ENCODE measurements at regions not wholly inside any gene's neighbourhood (a gene's known extent, or its start where the extent isn't known, plus 50 kb on each side); places are given as distances from the start of the nearest gene placed in this dataset.
"Not testable (repeated sequence)": the region's sequence is repeated elsewhere in the genome, so short reads cannot be mapped to it uniquely, and the experiment has no call there.

DNA sequence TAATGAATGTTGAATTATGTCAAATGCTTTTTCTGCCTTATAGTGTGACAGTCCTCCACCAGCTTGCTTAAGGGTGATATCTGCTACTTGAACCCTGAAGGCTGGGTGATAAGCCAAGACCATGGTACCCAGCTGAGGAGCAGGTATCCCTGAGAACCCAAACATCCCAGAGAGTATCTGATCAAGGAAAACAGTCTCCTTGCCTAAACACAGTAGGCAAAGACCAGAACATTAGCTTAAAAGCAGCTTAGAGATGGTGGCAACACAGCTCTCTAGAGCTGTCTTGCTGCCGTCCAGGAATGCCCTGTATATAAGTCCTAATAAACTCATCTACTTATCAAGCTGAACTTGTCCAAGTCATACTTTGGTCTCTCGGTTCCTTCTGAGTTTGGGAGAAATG, 127.7 kb upstream of the PRSS16 start:
- DNase-seq (ENCODE audit: low read depth, low spot score): no peak
- in situ Hi-C loops (cut with HindIII; ENCODE audit: low sequenced_read_pairs): no loop called here
- TF ChIP-seq, protein P1, sequence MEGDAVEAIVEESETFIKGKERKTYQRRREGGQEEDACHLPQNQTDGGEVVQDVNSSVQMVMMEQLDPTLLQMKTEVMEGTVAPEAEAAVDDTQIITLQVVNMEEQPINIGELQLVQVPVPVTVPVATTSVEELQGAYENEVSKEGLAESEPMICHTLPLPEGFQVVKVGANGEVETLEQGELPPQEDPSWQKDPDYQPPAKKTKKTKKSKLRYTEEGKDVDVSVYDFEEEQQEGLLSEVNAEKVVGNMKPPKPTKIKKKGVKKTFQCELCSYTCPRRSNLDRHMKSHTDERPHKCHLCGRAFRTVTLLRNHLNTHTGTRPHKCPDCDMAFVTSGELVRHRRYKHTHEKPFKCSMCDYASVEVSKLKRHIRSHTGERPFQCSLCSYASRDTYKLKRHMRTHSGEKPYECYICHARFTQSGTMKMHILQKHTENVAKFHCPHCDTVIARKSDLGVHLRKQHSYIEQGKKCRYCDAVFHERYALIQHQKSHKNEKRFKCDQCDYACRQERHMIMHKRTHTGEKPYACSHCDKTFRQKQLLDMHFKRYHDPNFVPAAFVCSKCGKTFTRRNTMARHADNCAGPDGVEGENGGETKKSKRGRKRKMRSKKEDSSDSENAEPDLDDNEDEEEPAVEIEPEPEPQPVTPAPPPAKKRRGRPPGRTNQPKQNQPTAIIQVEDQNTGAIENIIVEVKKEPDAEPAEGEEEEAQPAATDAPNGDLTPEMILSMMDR (IDR thresholded peaks at IDR 0.05; ENCODE audit: low read depth, low read length): no peak
- no peak overlapping the region for H3K4me3 ChIP-seq (ENCODE audit: low read depth, low read length)

GRCh38 chr6:27121640-27122039, 125.9 kb upstream of the PRSS16 start:
- DNase-seq (ENCODE audit: low read depth, low spot score): no peak
- TF ChIP-seq, protein P1 (IDR thresholded peaks at IDR 0.05; ENCODE audit: low read depth, low read length): no peak
- no peak overlapping the region for H3K4me3 ChIP-seq (ENCODE audit: low read depth, low read length)
- in situ Hi-C loops (cut with HindIII; ENCODE audit: low sequenced_read_pairs): no loop called here

DNA sequence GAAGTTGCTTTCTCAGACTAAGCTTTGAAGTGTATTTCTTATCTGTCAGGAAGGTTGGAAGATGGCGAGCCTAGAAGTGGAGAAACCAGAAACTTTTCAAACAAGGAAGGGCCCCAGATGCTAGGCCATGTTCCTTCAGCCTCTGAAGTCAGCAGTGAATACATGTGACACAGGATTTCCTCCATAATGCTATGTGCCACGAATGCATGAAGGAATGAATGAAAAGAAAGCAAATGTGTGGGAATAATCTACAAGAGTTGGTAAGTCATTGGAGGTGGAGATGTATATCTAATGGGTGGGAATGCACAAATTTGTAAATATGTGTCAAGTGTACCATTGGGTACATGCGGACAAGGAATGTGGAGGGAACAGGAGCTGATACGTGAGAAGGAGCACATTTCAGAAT, 123.2 kb upstream of the PRSS16 start:
- no peak overlapping the region for H3K4me3 ChIP-seq (ENCODE audit: low read depth, low read length)
- in situ Hi-C loops (cut with HindIII; ENCODE audit: low sequenced_read_pairs): no loop called here
- no peak for DNase-seq (ENCODE audit: low read depth, low spot score)
- TF ChIP-seq, protein P1 (IDR thresholded peaks at IDR 0.05; ENCODE audit: low read depth, low read length): no peak

GRCh38 chr6:27126046-27126814, 121.3 kb upstream of the PRSS16 start:
- DNase-seq (ENCODE audit: low read depth, low spot score): no peak
- no peak overlapping the region for H3K4me3 ChIP-seq (ENCODE audit: low read depth, low read length)
- in situ Hi-C loops (cut with HindIII; ENCODE audit: low sequenced_read_pairs): no loop called here
- TF ChIP-seq, protein P1 (IDR thresholded peaks at IDR 0.05; ENCODE audit: low read depth, low read length): no peak

GRCh38 chr6:27126815-27127537, 120.5 kb upstream of the PRSS16 start:
- TF ChIP-seq, protein P1 (IDR thresholded peaks at IDR 0.05; ENCODE audit: low read depth, low read length): peak; percentile 81
- in situ Hi-C loops (cut with HindIII; ENCODE audit: low sequenced_read_pairs): no loop called here
- DNase-seq (ENCODE audit: low read depth, low spot score): peak; percentile 95
- peak overlapping the region; percentile 39 for H3K4me3 ChIP-seq (ENCODE audit: low read depth, low read length)

GRCh38 chr6:27127874-27128273, 119.6 kb upstream of the PRSS16 start:
- in situ Hi-C loops (cut with HindIII; ENCODE audit: low sequenced_read_pairs); H3K4me3 ChIP-seq (ENCODE audit: low read depth, low read length): not testable (repeated sequence)

More at GRCh38 chr6:27127874-27128273, 119.6 kb upstream of the PRSS16 start:
- DNase-seq (ENCODE audit: low read depth, low spot score): peak; percentile 3

Data from astrocyte of the spinal cord (primary cell).